T-cell (primary cell): ENCODE measurements at regions not wholly inside any gene's neighbourhood (a gene's known extent, or its start where the extent isn't known, plus 50 kb on each side); places are given as distances from the start of the nearest gene placed in this dataset.
"Not testable (repeated sequence)": the region's sequence is repeated elsewhere in the genome, so short reads cannot be mapped to it uniquely, and the experiment has no call there.

Experiments used
- ATAC-seq, 4 experiments: fragments of 200-7000 bp in 3 of 4; fragments of 150-1000 bp in 1 of 4; cut with Tn5 transposase; replicated peaks in 1 of 4; 1 replicate in 3 of 4; 2 replicates in 1 of 4; pipeline ENCODE4 v1.10.0; 2021; ENCODE audit warnings: moderate library complexity in 3 of 4, mild to moderate bottlenecking in 2 of 4, moderate number of reproducible peaks in 1 of 4
- CTCF ChIA-PET, 2 donors: fragments of 300-600 bp; sonication (Branson Sonifier 250); formaldehyde crosslinking; loops; one replicate each; lab custom pipeline; 2022; ENCODE audit warnings: antibody characterized with exemption in 2 of 2; lab: Charles Lee
- POLR2A ChIA-PET, 2 donors: fragments of 300-600 bp; sonication (Branson Sonifier 250); formaldehyde crosslinking; loops; one replicate each; lab custom pipeline; 2022; ENCODE audit warnings: antibody characterized with exemption in 2 of 2; lab: Charles Lee
- DNase-seq, 35 experiments: peaks; one replicate each; pipeline versions ENCODE4 v3.0.0 to v3.0.0-alpha.2; 2013 to 2023
- H3K27ac ChIP-seq: one replicate; pipeline ENCODE4 v1.5.1; 2013; ENCODE audit warnings: low read length
- H3K27me3 ChIP-seq, 2 experiments: replicated peaks in 1 of 2; 1 replicate in 1 of 2; 2 replicates in 1 of 2; pipeline versions ENCODE4 v1.6.1 to v1.7.0; 2013; ENCODE audit warnings: low read length in 1 of 2, mixed read lengths in 1 of 2; ENCODE audit not compliant: control insufficient read depth in 2 of 2, insufficient read depth in 2 of 2; ENCODE audit errors: extremely low read depth in 1 of 2
- H3K36me3 ChIP-seq, 2 donors: 1 replicate in 1 of 2; 2 replicates in 1 of 2; pipeline versions ENCODE4 v1.6.1 to v1.7.0; 2013; ENCODE audit warnings: low read length in 1 of 2; ENCODE audit not compliant: control insufficient read depth in 2 of 2, insufficient read depth in 1 of 2; ENCODE audit errors: extremely low read depth in 1 of 2
- H3K4me1 ChIP-seq, 2 experiments: 1 replicate in 1 of 2; 2 replicates in 1 of 2; pipeline versions ENCODE4 v1.6.1 to v1.7.0; 2013; ENCODE audit warnings: low read length in 2 of 2, mixed read lengths in 1 of 2; ENCODE audit not compliant: insufficient read depth in 2 of 2, control insufficient read depth in 1 of 2; ENCODE audit errors: extremely low read depth in 1 of 2
- H3K4me3 ChIP-seq, 2 donors: 1 replicate in 1 of 2; 2 replicates in 1 of 2; pipeline versions ENCODE4 v1.5.1 to v1.7.0; 2013; ENCODE audit warnings: mild to moderate bottlenecking in 2 of 2, low read length in 1 of 2, moderate library complexity in 1 of 2; ENCODE audit not compliant: control insufficient read depth in 1 of 2; ENCODE audit errors: extremely low read depth in 1 of 2
- H3K9me3 ChIP-seq: 2 replicates; pipeline ENCODE4 v1.7.0; 2013
- H3K27ac Mint-ChIP-seq, 2 donors: one replicate each; pipeline ENCODE4 v1.8.0; 2020 to 2021; ENCODE audit warnings: mild to moderate bottlenecking in 2 of 2, mixed read lengths in 2 of 2
- H3K27me3 Mint-ChIP-seq, 2 donors: one replicate each; pipeline ENCODE4 v1.8.0; 2021 to 2022; ENCODE audit warnings: mixed read lengths in 2 of 2
- H3K36me3 Mint-ChIP-seq: one replicate; pipeline ENCODE4 v1.8.0; 2021; ENCODE audit warnings: mixed read lengths
- H3K4me1 Mint-ChIP-seq, 3 donors: one replicate each; pipeline ENCODE4 v1.8.0; 2020 to 2022; ENCODE audit warnings: mixed read lengths in 3 of 3, mild to moderate bottlenecking in 1 of 3
- H3K4me3 Mint-ChIP-seq, 3 donors: one replicate each; pipeline ENCODE4 v1.8.0; 2020 to 2022; ENCODE audit warnings: mild to moderate bottlenecking in 3 of 3, mixed read lengths in 3 of 3, moderate library complexity in 3 of 3
- H3K9me3 Mint-ChIP-seq, 3 donors: one replicate each; pipeline ENCODE4 v1.8.0; 2020 to 2022; ENCODE audit warnings: mixed read lengths in 3 of 3
- WGBS: methylation state at CpG from one replicate; pipeline ENCODE4 v1.1.5; 2013; ENCODE audit warnings: missing lambda C conversion rate; ENCODE audit not compliant: insufficient coverage; 5-methylcytosine and 5-hydroxymethylcytosine counted together

DNA sequence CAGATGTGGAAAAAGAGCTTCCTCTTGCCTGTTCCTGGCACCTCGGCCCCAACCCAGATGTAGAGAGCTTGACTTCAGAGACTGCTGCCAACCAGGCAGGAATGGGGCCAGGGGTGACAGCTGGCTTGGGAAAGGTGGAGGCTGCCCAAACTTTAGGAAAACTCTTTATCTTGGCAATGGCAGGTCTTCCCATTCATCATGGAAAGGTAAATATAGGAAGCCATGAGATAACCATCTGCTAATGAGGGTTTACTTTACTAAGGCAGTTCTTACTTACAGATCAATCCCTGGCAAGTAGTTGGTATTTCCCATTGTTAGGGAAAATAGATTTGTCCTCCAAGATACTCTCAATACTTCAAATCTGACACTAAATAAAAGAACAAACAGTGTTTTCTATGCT, 143.1 kb upstream of the NUDT4 start:
- peaks cover 0 to 6% of the 10 kb centered on the region in 2 experiments for H3K27me3 ChIP-seq
- no peak overlapping the region for H3K27ac Mint-ChIP-seq
- no peaks in the 10 kb centered on the region for H3K9me3 ChIP-seq
- H3K27me3 Mint-ChIP-seq = no peaks in the 10 kb centered on the region
- CTCF ChIA-PET = interaction anchor here in 1 of 2 donors (0.7 kb wide), 1 partner anchor 233 kb away, joined by 3 read pairs; the partner anchor contains the start of gene MRPL42
- H3K36me3 ChIP-seq = no peaks in the 10 kb centered on the region
- POLR2A ChIA-PET = no interaction called here
- WGBS = 75% methylated on average over 1 of the region's 1 CpG
- no peak overlapping the region for H3K27ac ChIP-seq
- no peak overlapping the region for H3K4me3 Mint-ChIP-seq
- no peaks in the 10 kb centered on the region for H3K36me3 Mint-ChIP-seq
- DNase-seq = no peak
- no peak overlapping the region for H3K4me3 ChIP-seq
- H3K9me3 Mint-ChIP-seq = peaks cover 0 to 3% (median under 1%) of the 10 kb centered on the region in 3 donors
- H3K4me1 Mint-ChIP-seq = no peaks in the 10 kb centered on the region
- no peaks in the 10 kb centered on the region for H3K4me1 ChIP-seq
- ATAC-seq = no peak

DNA sequence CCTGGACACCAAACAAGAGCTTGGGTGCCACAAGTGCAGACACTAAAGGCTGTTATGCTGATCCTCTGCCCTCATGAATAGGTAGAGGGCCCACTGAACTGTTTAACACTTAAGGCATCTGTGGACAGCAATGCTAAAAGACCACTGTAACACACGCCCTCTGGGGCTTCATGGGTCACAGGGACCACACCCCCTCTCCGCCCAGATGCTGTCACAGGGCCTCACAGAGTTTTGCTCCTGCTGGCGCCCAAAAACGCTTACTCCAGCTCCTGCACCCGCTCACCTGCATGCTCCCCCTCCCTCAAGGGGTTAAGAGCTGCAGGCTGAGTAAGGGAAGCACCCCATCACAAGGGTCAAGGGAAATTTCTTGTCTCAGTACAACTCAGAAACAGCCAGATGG, 141.8 kb upstream of the NUDT4 start:
- Mint-ChIP-seq H3K36me3 (no peaks in the 10 kb centered on the region), H3K4me1 (no peaks in the 10 kb centered on the region), H3K27ac (no peak overlapping the region), H3K27me3 (no peaks in the 10 kb centered on the region), H3K4me3 (no peak overlapping the region), H3K9me3 (peaks cover 2 to 5% (median 3%) of the 10 kb centered on the region in 3 donors)
- Histone ChIP-seq H3K4me3 (no peak overlapping the region), H3K27ac (no peak overlapping the region), H3K36me3 (no peaks in the 10 kb centered on the region), H3K4me1 (no peaks in the 10 kb centered on the region), H3K9me3 (no peaks in the 10 kb centered on the region), H3K27me3 (peaks cover 0 to 6% of the 10 kb centered on the region in 2 experiments)
- ChIA-PET POLR2A (no interaction called here), CTCF (no interaction called here)
- DNase-seq (no peak), ATAC-seq (no peak)
- WGBS = 68% methylated on average over 5 of the region's 5 CpGs

GRCh38 chr12:93237235-93237915, 140.3 kb upstream of the NUDT4 start:
- ChIA-PET CTCF (interaction anchor here in 1 of 2 donors (0.7 kb wide), 1 partner anchor 311 kb away, joined by 3 read pairs; no protein-coding TSS in a partner anchor), POLR2A (no interaction called here)
- Histone ChIP-seq H3K36me3 (no peaks in the 10 kb centered on the region), H3K4me3 (no peak overlapping the region), H3K27ac (no peak overlapping the region), H3K4me1 (no peaks in the 10 kb centered on the region), H3K27me3 (peaks cover 0 to 6% of the 10 kb centered on the region in 2 experiments), H3K9me3 (no peaks in the 10 kb centered on the region)
- no peaks in the 10 kb centered on the region for H3K36me3 Mint-ChIP-seq
- no peaks in the 10 kb centered on the region for H3K4me1 Mint-ChIP-seq
- peaks cover 2 to 5% (median 3%) of the 10 kb centered on the region in 3 donors for H3K9me3 Mint-ChIP-seq
- no peak for ATAC-seq
- H3K27me3 Mint-ChIP-seq = no peaks in the 10 kb centered on the region
- no peak overlapping the region for H3K4me3 Mint-ChIP-seq
- no peak overlapping the region for H3K27ac Mint-ChIP-seq
- no peak for DNase-seq
- 93% methylated on average over 2 of the region's 4 CpGs for WGBS

GRCh38 chr12:93238512-93239262, 139.0 kb upstream of the NUDT4 start:
- CTCF ChIA-PET, H3K36me3 Mint-ChIP-seq, H3K27me3 Mint-ChIP-seq, H3K27ac Mint-ChIP-seq, H3K36me3 ChIP-seq, H3K27ac ChIP-seq, H3K9me3 ChIP-seq, H3K4me1 Mint-ChIP-seq, DNase-seq, H3K4me3 Mint-ChIP-seq, H3K27me3 ChIP-seq, H3K9me3 Mint-ChIP-seq, H3K4me1 ChIP-seq, POLR2A ChIA-PET, H3K4me3 ChIP-seq, ATAC-seq: not testable (repeated sequence)
- WGBS = 89% methylated on average over 2 of the region's 6 CpGs

GRCh38 chr12:93239789-93240188, 137.9 kb upstream of the NUDT4 start:
- ATAC-seq, DNase-seq, H3K27ac ChIP-seq, POLR2A ChIA-PET, H3K27ac Mint-ChIP-seq, H3K9me3 ChIP-seq, H3K36me3 ChIP-seq, H3K4me3 ChIP-seq, H3K4me3 Mint-ChIP-seq, H3K27me3 Mint-ChIP-seq, H3K9me3 Mint-ChIP-seq, H3K27me3 ChIP-seq, H3K36me3 Mint-ChIP-seq, CTCF ChIA-PET: not testable (repeated sequence)
- peaks cover 13 to 20% (median 17%) of the 10 kb centered on the region in 3 donors for H3K4me1 Mint-ChIP-seq
- no CpG with 5 or more reads among the region's 2 CpGs for WGBS
- peaks cover 10 to 14% of the 10 kb centered on the region in 2 experiments for H3K4me1 ChIP-seq

DNA sequence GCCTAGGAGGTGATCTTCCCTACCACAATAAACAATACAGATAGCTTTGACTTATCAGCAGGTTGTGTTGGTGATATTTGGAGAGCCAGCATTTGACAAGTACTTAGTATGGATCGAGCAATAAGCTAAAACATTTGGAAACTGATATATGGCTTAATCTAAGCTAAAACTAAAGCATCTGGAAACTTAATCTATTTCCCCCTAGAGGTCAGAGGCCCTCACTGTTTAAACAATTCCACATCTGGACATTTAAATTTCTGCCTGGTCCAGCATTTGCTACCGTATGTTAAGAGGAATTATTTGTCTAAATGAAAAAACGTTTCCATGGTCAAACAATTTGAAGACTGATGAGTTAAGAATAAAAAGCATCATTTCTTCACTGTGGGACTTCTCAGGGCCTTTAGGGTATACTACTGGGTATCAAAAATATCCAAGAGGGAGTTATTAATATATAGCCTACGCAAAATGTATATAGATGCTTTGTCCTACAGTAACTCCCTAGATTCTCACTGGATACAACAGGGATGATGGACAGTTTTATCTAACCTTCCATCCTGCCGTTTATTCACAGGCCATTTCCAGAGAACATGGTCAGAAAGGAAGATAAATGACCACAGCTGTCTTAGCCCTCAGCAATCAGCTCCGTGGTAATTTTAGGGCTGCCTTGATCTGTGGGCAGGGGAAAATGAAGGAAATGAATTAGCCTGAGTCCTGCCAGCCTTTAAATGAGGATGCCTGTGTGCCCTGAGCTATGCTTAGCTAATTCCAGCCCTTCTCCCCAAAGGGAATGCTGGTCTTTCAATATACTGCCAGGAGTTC, 135.4 kb upstream of the NUDT4 start:
- Mint-ChIP-seq H3K9me3 (peaks cover 2 to 5% (median 3%) of the 10 kb centered on the region in 3 donors), H3K4me1 (peaks cover 24 to 42% (median 29%) of the 10 kb centered on the region in 3 donors), H3K36me3 (no peaks in the 10 kb centered on the region), H3K27ac (no peak overlapping the region), H3K4me3 (no peak overlapping the region), H3K27me3 (no peaks in the 10 kb centered on the region)
- Histone ChIP-seq H3K9me3 (no peaks in the 10 kb centered on the region), H3K27ac (no peak overlapping the region), H3K4me3 (no peak overlapping the region), H3K27me3 (no peaks in the 10 kb centered on the region), H3K4me1 (peaks cover 16 to 22% of the 10 kb centered on the region in 2 experiments), H3K36me3 (no peaks in the 10 kb centered on the region)
- WGBS = no CpG with 5 or more reads among the region's 6 CpGs
- DNase-seq (no peak), ATAC-seq (no peak)
- CTCF ChIA-PET = no interaction called here
- POLR2A ChIA-PET = no interaction called here
